Activated CD4-positive, CD25-positive, alpha-beta regulatory T cell treated with anti-CD3 and anti-CD28 coated beads, Interleukin-2, amount 50 U/mL, for 24 hours (primary cell): ENCODE measurements at regions not wholly inside any gene's neighbourhood (a gene's known extent, or its start where the extent isn't known, plus 50 kb on each side); places are given as distances from the start of the nearest gene placed in this dataset.
A peak's percentile ranks its signal among the peaks of the same experiment; 100 is the strongest.
"Not testable (repeated sequence)": the region's sequence is repeated elsewhere in the genome, so short reads cannot be mapped to it uniquely, and the experiment has no call there.

Experiments
- ATAC-seq, 2 donors: fragments of 150-1000 bp; cut with Tn5 transposase; one replicate each; pipeline ENCODE4 v1.10.0; 2021; ENCODE audit warnings: mild to moderate bottlenecking in 1 of 2, moderate library complexity in 1 of 2

DNA sequence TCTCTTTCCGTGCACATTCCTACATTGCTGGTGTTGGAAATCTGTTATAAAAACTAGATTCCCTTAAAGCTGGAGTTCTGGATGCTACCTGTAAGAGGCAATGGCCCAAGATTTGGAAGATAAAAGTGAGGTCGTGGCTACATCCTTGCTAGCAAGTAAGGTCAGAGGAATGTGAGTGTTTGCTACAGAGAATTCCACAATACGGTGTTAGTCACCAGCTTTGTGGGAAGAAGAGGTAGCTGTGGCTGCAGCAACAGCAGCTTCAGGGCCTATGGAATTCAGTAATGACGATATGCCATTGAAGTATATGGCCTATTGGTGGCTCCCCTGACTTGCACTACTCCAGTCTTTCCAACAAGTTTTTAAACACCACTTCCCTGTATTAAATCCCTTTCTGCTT is 227.7 kb upstream of the TMEM260 start:
- ATAC-seq = no peak

DNA sequence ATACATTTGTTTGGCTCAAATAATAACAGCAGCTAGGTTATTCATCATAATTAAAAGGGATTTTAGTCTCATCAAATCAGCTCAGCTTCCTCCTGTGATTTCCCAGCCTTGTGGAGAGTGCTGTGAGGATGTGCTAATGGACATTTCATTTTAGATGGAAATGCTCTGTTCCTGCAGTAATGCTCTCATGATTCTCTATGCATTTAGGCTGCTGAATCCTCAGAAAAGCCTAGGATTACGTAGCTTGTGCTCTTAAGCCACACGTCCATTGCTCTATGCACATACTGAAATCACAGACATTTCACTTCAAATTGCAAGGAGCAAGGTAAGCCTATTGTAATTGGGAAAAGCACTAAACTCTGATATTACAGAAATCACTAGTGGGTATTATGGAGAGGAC is 226.6 kb upstream of the TMEM260 start:
- no peak for ATAC-seq

- ATAC-seq = no peak
These were observed 222.2 kb upstream of the TMEM260 start for GRCh38 chr14:56357428-56357827.

- no peak for ATAC-seq
These were observed 221.3 kb upstream of the TMEM260 start for GRCh38 chr14:56358275-56358674.

- ATAC-seq = peak in 1 of 2 donors; percentile 36
These were observed 220.6 kb upstream of the TMEM260 start for GRCh38 chr14:56358851-56359614.

DNA sequence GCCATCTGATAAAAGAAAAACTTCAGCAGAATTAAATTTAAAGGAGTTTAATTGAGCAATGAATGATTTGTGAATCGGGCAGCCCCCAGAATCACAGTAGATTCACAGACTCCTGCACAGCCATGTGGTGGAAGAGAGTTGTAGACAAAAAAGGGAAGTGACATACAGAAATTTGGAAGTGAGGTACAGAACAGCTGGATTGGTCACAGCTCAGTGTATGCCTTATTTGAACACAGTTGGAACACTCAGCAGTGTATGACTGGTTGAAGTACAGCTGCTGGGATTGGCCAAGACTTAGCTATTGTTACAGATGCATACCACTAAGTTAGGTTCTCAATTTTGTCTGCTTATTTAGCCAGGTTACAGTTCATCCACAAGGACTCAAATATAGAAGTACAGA is 213.9 kb upstream of the TMEM260 start:
- not testable (repeated sequence) for ATAC-seq

DNA sequence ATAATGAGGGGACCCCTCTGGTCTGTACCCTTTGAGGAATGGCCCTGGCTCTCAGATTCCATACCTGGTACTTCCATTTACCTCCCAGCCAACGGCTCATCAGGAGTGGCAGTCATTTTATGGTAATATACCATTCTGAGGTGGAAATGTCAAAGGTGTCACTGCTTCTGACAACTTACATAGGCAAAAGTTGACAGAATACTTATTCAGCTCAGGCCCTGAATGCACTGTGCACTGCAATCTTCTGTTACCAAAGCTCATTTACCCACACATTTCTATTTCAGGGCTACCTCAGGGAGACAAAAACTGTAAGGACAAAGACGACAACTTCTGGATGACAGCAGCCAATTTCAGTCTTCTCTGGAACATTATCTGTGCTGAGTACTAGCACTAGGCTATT is 212.2 kb upstream of the TMEM260 start:
- no peak for ATAC-seq

GRCh38 chr14:56371737-56372136 is 207.9 kb upstream of the TMEM260 start:
- ATAC-seq = no peak

GRCh38 chr14:56374421-56374820 is 205.2 kb upstream of the TMEM260 start:
- ATAC-seq = no peak

GRCh38 chr14:56378046-56378445 is 201.6 kb upstream of the TMEM260 start:
- no peak for ATAC-seq

DNA sequence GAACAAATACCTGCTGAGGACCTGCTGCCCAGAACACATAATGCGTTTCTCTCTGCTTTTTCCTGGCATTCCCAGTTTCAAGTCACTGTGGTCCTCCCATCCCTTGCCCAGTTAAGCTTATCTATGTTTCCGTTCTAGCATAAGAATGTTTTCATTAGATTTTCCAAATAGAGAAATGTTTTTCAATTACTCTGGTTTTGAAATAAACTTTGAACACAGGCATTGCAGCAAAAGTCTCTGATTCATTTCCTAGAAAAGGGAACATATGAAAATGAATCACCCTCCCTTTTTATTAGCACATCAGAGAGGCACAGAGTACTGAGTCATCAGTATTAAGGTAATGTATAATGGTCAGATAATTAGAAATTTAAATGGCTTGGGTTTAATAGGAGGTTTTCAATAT is 201.1 kb upstream of the TMEM260 start:
- ATAC-seq = no peak

- ATAC-seq = no peak
These were observed 199.6 kb upstream of the TMEM260 start for GRCh38 chr14:56379956-56380355.

DNA sequence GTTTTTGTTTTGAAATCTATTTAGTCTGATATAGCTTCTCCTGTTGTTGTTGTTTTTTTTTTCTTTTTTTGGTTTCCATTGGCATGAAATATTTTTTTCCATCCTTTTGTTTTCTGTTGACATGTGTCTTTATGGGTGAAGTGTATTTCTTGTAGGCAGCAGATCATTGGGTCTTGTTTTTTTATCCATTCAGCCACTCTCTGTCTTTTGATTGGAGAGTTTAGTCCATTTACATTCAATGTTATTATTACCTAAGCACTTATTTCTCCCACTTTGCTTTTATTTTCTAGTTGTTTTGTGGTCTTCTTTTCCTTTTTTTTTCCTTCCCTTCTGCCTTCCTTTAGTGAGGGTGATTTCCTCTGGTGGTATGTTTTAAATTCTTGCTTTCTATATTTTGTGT is 193.6 kb upstream of the TMEM260 start:
- ATAC-seq = no peak

DNA sequence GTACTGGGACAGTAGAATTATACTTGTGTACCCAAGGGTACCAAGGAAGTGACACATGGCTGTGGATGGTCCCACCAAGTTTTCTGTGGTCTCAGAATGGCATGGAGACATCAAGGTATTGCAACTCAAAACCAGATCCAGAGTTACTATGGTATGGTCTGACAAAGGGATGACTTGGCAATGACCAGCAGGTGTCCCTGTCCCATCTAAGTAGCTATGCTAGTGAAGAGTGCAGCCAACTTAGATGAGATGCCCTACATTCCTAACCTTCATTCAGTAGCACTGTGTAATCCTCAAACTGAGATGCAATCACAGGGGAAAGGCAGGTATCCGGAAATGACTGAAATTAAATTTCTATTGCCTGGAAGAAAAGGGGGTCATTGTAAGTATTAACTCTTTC is 188.7 kb upstream of the TMEM260 start:
- ATAC-seq = no peak

DNA sequence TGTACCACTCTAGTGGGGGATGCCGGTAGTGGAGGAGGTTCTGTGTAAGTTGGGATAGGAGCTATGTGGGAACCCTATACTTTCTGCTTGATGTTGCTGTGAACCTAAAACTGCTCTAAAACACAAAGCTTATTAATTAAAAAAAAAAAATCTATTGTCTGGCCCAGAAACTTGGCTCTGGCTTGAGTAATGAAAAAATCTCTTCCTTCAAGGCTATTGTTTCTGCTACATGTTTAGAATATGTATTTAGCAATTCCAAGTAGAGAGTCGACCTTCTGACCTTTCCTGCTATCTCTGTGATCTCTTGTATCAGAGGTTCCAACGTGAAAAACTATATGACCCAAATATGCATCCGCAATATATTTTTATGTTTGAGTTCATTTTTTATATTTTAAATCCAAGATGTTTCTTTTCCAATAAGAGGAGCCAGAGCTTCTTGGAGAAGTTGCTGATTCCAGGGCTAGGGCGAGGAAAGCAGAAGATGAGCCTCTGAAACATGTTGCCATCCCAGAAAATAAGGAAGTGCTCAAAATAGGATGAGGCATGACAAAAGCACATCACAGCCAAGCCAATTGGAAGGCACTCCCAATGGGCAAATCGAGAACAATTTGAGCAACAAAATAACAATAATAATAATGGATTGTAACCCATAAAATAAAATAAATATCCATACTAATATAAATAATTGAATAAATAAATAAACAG is 184.6 kb upstream of the TMEM260 start:
- ATAC-seq = no peak

DNA sequence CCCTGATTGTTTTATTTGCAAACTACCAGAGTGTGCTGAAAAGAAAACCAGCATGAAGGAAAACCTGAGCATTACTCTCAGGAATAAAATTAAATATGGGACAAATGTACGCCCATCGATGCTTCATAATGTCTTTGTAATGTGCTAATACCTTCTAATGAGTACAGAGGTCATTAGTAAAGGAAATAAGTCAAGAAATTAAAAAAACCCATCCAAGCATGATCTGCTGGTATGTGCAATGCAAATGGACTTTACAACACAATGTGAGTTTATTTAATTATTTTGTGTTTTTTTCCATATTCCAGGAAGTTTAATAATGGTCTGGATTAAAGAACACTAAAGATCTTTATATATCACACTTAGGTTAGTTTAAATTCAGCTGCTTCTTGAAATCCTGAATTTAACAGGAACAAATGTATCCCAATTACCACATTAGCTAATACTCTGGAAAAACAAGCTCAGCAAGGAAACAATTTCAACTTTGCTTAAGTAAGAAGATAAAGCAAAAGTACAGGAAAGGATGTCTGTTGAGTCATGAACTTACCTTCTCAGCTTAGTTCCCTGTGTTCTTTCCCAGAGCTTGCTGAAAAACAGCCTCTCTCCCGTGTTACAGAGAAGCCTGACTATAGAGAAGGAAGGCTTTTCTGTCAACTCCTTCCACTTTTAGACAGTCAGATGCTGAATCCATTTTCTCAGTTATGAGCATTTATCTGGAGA is 179.3 kb upstream of the TMEM260 start:
- no peak for ATAC-seq

DNA sequence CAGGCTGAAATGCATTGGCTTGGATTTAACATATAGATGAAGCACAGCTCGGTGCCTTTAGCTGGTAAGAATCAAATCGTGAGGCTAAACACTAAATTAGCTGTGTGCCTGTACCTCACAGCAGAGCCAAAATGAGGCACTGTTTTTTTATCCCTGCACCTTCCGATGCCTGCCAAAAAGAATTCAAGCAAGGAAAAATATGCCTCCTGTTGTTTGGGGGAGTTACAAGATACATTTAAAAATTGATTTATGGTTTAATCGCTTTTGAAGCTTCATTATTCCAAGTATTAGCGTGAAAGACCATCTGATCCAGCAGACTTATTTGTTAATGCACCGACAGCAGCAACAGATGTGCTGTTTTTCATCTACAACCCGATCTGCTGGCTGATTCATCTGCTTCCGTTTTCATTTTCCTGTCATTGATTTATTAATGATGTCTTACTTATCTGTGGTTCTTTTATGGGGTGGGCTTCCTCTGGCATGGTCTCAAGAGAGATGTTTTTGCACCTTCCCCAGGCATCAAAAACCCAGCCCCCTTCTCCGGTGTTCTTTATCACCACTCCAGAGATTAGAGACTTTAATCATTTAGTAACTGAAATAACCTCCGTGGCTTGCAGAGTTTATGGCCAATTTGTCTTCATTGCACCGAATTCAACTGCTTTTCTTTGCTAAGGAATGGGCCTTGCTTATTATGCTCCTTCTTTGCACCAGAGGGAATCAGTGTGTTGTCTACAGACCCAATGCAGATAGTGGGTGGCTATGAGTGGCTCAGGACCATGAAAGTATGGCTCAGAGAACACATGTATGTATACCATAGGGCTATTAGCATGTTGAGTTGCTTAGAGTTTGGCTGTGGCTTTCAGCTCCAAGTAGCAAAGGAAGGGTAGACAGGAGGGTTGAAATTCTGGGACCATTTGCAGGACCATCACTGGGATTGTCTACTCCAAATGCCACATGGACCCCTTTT is 166.8 kb upstream of the TMEM260 start:
- no peak for ATAC-seq

- no peak for ATAC-seq
These were observed 165.9 kb upstream of the TMEM260 start for GRCh38 chr14:56413721-56414120.

- ATAC-seq = no peak
These were observed 165.4 kb upstream of the TMEM260 start for GRCh38 chr14:56414236-56414635.

GRCh38 chr14:56416213-56416612 is 163.4 kb upstream of the TMEM260 start:
- no peak for ATAC-seq

GRCh38 chr14:56417173-56417572 is 162.4 kb upstream of the TMEM260 start:
- no peak for ATAC-seq

GRCh38 chr14:56419750-56420149 is 159.8 kb upstream of the TMEM260 start:
- no peak for ATAC-seq

DNA sequence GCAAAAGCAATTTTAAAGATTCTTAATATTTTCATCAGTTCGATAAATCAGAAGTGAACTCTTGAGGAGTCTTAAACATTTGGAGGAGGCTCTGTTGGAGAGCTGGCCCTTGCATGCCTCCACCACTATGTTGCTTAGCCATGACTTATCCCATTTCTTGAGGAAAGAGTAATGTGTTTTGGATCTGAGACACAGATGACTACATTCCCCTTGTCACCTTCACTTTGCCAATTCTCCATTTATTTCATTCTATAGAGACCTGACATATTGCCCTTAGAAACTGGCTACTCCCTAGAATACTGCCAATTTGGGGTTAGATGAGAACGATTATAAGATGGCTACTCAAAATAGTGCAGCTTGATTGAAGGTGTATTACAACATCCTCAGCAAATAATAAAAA is 157.4 kb upstream of the TMEM260 start:
- no peak for ATAC-seq
